ENCODE measurements at regions not wholly inside any gene's neighbourhood (a gene's known extent, or its start where the extent isn't known, plus 50 kb on each side); places are given as distances from the start of the nearest gene placed in this dataset.

GRCh38 chr2:5826979-5827655, 134.9 kb downstream of the SOX11 start:
- TF ChIP-seq FOXK1 (CRISPR knock-in tag; IDR thresholded peaks at IDR 0.05): no peak
- TF ChIP-seq ZNF232 (CRISPR knock-in tag; IDR thresholded peaks at IDR 0.05): no peak
- TF ChIP-seq CREM (CRISPR knock-in tag; IDR thresholded peaks at IDR 0.05): no peak
- no peak for TF ChIP-seq GTF2I (CRISPR knock-in tag; conservative IDR thresholded peaks at IDR 0.05)
- no peak for TF ChIP-seq ZNF512 (CRISPR knock-in tag; IDR thresholded peaks at IDR 0.05; ENCODE audit: borderline replicate concordance)
- no peak for TF ChIP-seq ZNF281 (CRISPR knock-in tag; IDR thresholded peaks at IDR 0.05)
- TF ChIP-seq SMAD4 (CRISPR knock-in tag; IDR thresholded peaks at IDR 0.05): no peak
- no peak for TF ChIP-seq ZNF416 (CRISPR knock-in tag; IDR thresholded peaks at IDR 0.05)
- TF ChIP-seq ZNF423 (CRISPR knock-in tag; IDR thresholded peaks at IDR 0.05): no peak
- no peak for TF ChIP-seq CTCF (IDR thresholded peaks at IDR 0.05)
- TF ChIP-seq ZSCAN18 (CRISPR knock-in tag; IDR thresholded peaks at IDR 0.05): no peak
- no peak for TF ChIP-seq TEAD4 (CRISPR knock-in tag; IDR thresholded peaks at IDR 0.05)
- TF ChIP-seq ARID4B (CRISPR knock-in tag; IDR thresholded peaks at IDR 0.05; ENCODE audit: borderline replicate concordance): no peak
- no peak for TF ChIP-seq JAZF1 (CRISPR knock-in tag; IDR thresholded peaks at IDR 0.05)
- TF ChIP-seq KAT7 (CRISPR knock-in tag; IDR thresholded peaks at IDR 0.05; ENCODE audit: borderline replicate concordance): no peak
- no peak for TF ChIP-seq OVOL2 (CRISPR knock-in tag; IDR thresholded peaks at IDR 0.05; ENCODE audit: borderline replicate concordance)
- TF ChIP-seq ZNF121 (CRISPR knock-in tag; IDR thresholded peaks at IDR 0.05): no peak
- TF ChIP-seq ZMAT4 (CRISPR knock-in tag; IDR thresholded peaks at IDR 0.05): no peak
- TF ChIP-seq NFE2L1 (CRISPR knock-in tag; IDR thresholded peaks at IDR 0.05): no peak
- TF ChIP-seq ATF6 (CRISPR knock-in tag; IDR thresholded peaks at IDR 0.05): no peak
- ChIA-PET CTCF (no interaction called here), POLR2A (no interaction called here)
- Mint-ChIP-seq H3K36me3 (peaks cover 65% of the 10 kb centered on the region), H3K4me1 (no peaks in the 10 kb centered on the region), H3K27ac (no peak overlapping the region), H3K27me3 (ENCODE audit: low read depth) (peaks cover 32% of the 10 kb centered on the region), H3K4me3 (no peak overlapping the region), H3K9me3 (peaks cover 84% of the 10 kb centered on the region)
- ATAC-seq: no peak
- DNase-seq (ENCODE audit: low spot score): no peak

Measured in WTC11 (cell line).